H4 (cell line): ENCODE measurements at regions not wholly inside any gene's neighbourhood (a gene's known extent, or its start where the extent isn't known, plus 50 kb on each side); places are given as distances from the start of the nearest gene placed in this dataset.

Experiments used
- DNase-seq: peaks from one replicate; pipeline ENCODE4 v3.0.0-alpha.2; 2015; ENCODE audit warnings: low spot score

GRCh38 chr2:16257322-16258028 is 317.1 kb downstream of the MYCN start:
- no peak for DNase-seq

- no peak for DNase-seq
These were observed 316.4 kb downstream of the MYCN start for GRCh38 chr2:16256601-16257321.

GRCh38 chr2:16255120-16255519 is 314.8 kb downstream of the MYCN start:
- no peak for DNase-seq

GRCh38 chr2:16254356-16254965 is 314.1 kb downstream of the MYCN start:
- no peak for DNase-seq

- no peak for DNase-seq
These were observed 312.9 kb downstream of the MYCN start for GRCh38 chr2:16253291-16253690.

GRCh38 chr2:16252891-16253290 is 312.5 kb downstream of the MYCN start:
- no peak for DNase-seq

GRCh38 chr2:16252251-16252650 is 311.9 kb downstream of the MYCN start:
- no peak for DNase-seq

- no peak for DNase-seq
These were observed 311.3 kb downstream of the MYCN start for GRCh38 chr2:16251511-16252225.

- DNase-seq: peak; percentile 55
These were observed 310.5 kb downstream of the MYCN start for GRCh38 chr2:16250886-16251285.

- DNase-seq: no peak
These were observed 310.1 kb downstream of the MYCN start for GRCh38 chr2:16250466-16250865.

- no peak for DNase-seq
These were observed 309.7 kb downstream of the MYCN start for GRCh38 chr2:16250056-16250425.

- no peak for DNase-seq
These were observed 309.1 kb downstream of the MYCN start for GRCh38 chr2:16249246-16250055.

GRCh38 chr2:16248571-16249105 is 308.3 kb downstream of the MYCN start:
- no peak for DNase-seq

GRCh38 chr2:16247326-16248122 is 307.2 kb downstream of the MYCN start:
- no peak for DNase-seq

- DNase-seq: no peak
These were observed 306.6 kb downstream of the MYCN start for GRCh38 chr2:16246911-16247310.

GRCh38 chr2:16246281-16246850 is 306.0 kb downstream of the MYCN start:
- DNase-seq: no peak

- no peak for DNase-seq
These were observed 305.2 kb downstream of the MYCN start for GRCh38 chr2:16245481-16246054.

- no peak for DNase-seq
These were observed 304.6 kb downstream of the MYCN start for GRCh38 chr2:16244966-16245320.

GRCh38 chr2:16244153-16244965 is 304.0 kb downstream of the MYCN start:
- no peak for DNase-seq
